ENCODE measurements at regions not wholly inside any gene's neighbourhood (a gene's known extent, or its start where the extent isn't known, plus 50 kb on each side); places are given as distances from the start of the nearest gene placed in this dataset.

- Histone ChIP-seq H3K27me3 (ENCODE audit: control insufficient read depth in 2 of 2, insufficient read depth in 2 of 2, low read length in 2 of 2) (no peaks in the 10 kb centered on the region), H3K4me1 (ENCODE audit: control insufficient read depth in 1 of 2, insufficient read depth in 2 of 2, low read length in 2 of 2) (no peaks in the 10 kb centered on the region), H4K20me1 (ENCODE audit: insufficient read depth, low read length) (no peaks in the 10 kb centered on the region), H3K36me3 (replicated peaks in 1 of 2; ENCODE audit: control insufficient read depth in 1 of 2, insufficient read depth in 2 of 2, low read length in 2 of 2) (no peaks in the 10 kb centered on the region), H3K4me3 (replicated peaks in 1 of 3; ENCODE audit: low read depth in 2 of 3, low read length in 3 of 3) (no peak overlapping the region), H3K4me2 (replicated peaks; ENCODE audit: extremely low read depth, low read length, poor library complexity, severe bottlenecking) (no peak overlapping the region), H2AFZ (ENCODE audit: insufficient read depth, low read depth, low read length, poor library complexity, severe bottlenecking) (no peak overlapping the region), H3K9ac (ENCODE audit: insufficient read depth, low read length, poor library complexity, severe bottlenecking) (no peak overlapping the region), H3K9me3 (replicated peaks in 1 of 2; ENCODE audit: control insufficient read depth in 1 of 2, insufficient read depth in 1 of 2, low read length in 2 of 2) (peaks cover 0 to 3% of the 10 kb centered on the region in 2 donors), H3K79me2 (ENCODE audit: insufficient read depth, low read length) (no peaks in the 10 kb centered on the region), H3K27ac (ENCODE audit: low read depth in 1 of 2, low read length in 2 of 2) (no peak overlapping the region)
- intact Hi-C loops (cut with micrococcal nuclease), result no loop called here
- Mint-ChIP-seq H3K4me3 (no peak overlapping the region), H3K27me3 (ENCODE audit: low read depth in 3 of 3) (peaks cover 0 to 2% (median 0%) of the 10 kb centered on the region in 3 donors), H3K27ac (no peak overlapping the region), H3K36me3 (no peaks in the 10 kb centered on the region), H3K4me1 (no peaks in the 10 kb centered on the region), H3K9me3 (peaks cover 0 to 7% (median 3%) of the 10 kb centered on the region in 7 donors)
- no CpG with 5 or more reads among the region's 2 CpGs for WGBS (ENCODE audit: insufficient coverage)
- DNase-seq, result no peak
- no peak for TF ChIP-seq CTCF (IDR thresholded peaks at IDR 0.05)
Measured at GRCh38 chr1:80987106-80987505, 813.6 kb upstream of the ADGRL2 start.

- peaks cover 0 to 2% (median 0%) of the 10 kb centered on the region in 3 donors for H3K27me3 Mint-ChIP-seq (ENCODE audit: low read depth in 3 of 3)
Measured at GRCh38 chr1:80982831-80983230, 817.9 kb upstream of the ADGRL2 start.

More at GRCh38 chr1:80982831-80983230, 817.9 kb upstream of the ADGRL2 start:
- Histone ChIP-seq H3K36me3 (replicated peaks in 1 of 2; ENCODE audit: control insufficient read depth in 1 of 2, insufficient read depth in 2 of 2, low read length in 2 of 2) (no peaks in the 10 kb centered on the region), H4K20me1 (ENCODE audit: insufficient read depth, low read length) (no peaks in the 10 kb centered on the region), H3K4me3 (replicated peaks in 1 of 3; ENCODE audit: low read depth in 2 of 3, low read length in 3 of 3) (no peak overlapping the region), H3K4me1 (ENCODE audit: control insufficient read depth in 1 of 2, insufficient read depth in 2 of 2, low read length in 2 of 2) (no peaks in the 10 kb centered on the region), H3K27me3 (ENCODE audit: control insufficient read depth in 2 of 2, insufficient read depth in 2 of 2, low read length in 2 of 2) (no peaks in the 10 kb centered on the region), H2AFZ (ENCODE audit: insufficient read depth, low read depth, low read length, poor library complexity, severe bottlenecking) (no peak overlapping the region), H3K27ac (ENCODE audit: low read depth in 1 of 2, low read length in 2 of 2) (no peak overlapping the region), H3K9ac (ENCODE audit: insufficient read depth, low read length, poor library complexity, severe bottlenecking) (no peak overlapping the region), H3K79me2 (ENCODE audit: insufficient read depth, low read length) (no peaks in the 10 kb centered on the region), H3K9me3 (replicated peaks in 1 of 2; ENCODE audit: control insufficient read depth in 1 of 2, insufficient read depth in 1 of 2, low read length in 2 of 2) (no peaks in the 10 kb centered on the region), H3K4me2 (replicated peaks; ENCODE audit: extremely low read depth, low read length, poor library complexity, severe bottlenecking) (no peak overlapping the region)
- peaks cover 2 to 10% (median 8%) of the 10 kb centered on the region in 7 donors for H3K9me3 Mint-ChIP-seq
- no peak for DNase-seq
- WGBS (ENCODE audit: insufficient coverage), result no CpG with 5 or more reads among the region's 3 CpGs
- intact Hi-C loops (cut with micrococcal nuclease), result no loop called here
- H3K4me3 Mint-ChIP-seq, result no peak overlapping the region
- no peaks in the 10 kb centered on the region for H3K36me3 Mint-ChIP-seq
- no peak overlapping the region for H3K27ac Mint-ChIP-seq
- no peaks in the 10 kb centered on the region for H3K4me1 Mint-ChIP-seq
- no peak for TF ChIP-seq CTCF (IDR thresholded peaks at IDR 0.05)
